ENCODE measurements at regions not wholly inside any gene's neighbourhood (a gene's known extent, or its start where the extent isn't known, plus 50 kb on each side); places are given as distances from the start of the nearest gene placed in this dataset.

GRCh38 chr1:243924588-243925349 is 74.7 kb upstream of the AKT3 start:
- TF ChIP-seq POLR2AphosphoS2 (IDR thresholded peaks at IDR 0.05; ENCODE audit: low read depth, low read length): no peak
- no peak for TF ChIP-seq ASH2L (IDR thresholded peaks at IDR 0.05; ENCODE audit: borderline replicate concordance, low read depth)
- TF ChIP-seq ELK1 (IDR thresholded peaks at IDR 0.05; ENCODE audit: low read depth, low read length): no peak
- no peak for TF ChIP-seq EP300 (IDR thresholded peaks at IDR 0.05; ENCODE audit: borderline replicate concordance in 1 of 2, control insufficient read depth in 1 of 2, low read depth in 2 of 2, low read length in 2 of 2)
